ENCODE measurements at regions not wholly inside any gene's neighbourhood (a gene's known extent, or its start where the extent isn't known, plus 50 kb on each side); places are given as distances from the start of the nearest gene placed in this dataset.
A peak's percentile ranks its signal among the peaks of the same experiment; 100 is the strongest.

DNA sequence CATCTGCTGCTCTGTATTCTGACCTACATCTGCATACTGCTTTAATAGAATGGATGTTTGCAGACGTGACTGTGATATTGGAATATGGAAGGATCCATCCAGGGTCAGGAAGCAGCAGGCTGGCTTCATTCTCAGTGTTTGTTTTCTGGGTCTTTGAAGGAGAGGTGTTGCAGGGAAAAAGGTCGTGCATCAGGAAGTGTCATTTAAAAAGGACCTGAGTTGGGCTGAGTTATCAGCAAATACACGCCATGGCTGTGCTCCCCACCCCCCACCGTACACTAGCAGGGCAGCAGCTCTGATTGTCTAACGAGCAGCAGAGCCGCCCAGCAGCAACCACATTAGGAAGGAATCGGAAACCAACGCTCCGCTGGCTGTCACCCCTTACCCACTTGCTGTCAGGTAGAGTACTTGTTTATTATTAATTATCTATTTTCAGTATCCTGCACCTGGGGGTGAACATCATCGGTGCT is 63.1 kb upstream of the STEAP1B start:
- no peak overlapping the region for H3K9ac ChIP-seq (ENCODE audit: low read depth, low read length)
- H3K4me1 ChIP-seq (ENCODE audit: control insufficient read depth, insufficient read depth, low read length): peaks cover 61% of the 10 kb centered on the region
- peak overlapping the region; percentile 2 for H3K27ac ChIP-seq (ENCODE audit: low read depth, low read length)
- H3K36me3 ChIP-seq (ENCODE audit: control insufficient read depth, insufficient read depth, low read length): no peaks in the 10 kb centered on the region
- no peaks in the 10 kb centered on the region for H3K9me3 ChIP-seq (ENCODE audit: control insufficient read depth, insufficient read depth, low read length)
- H3K27me3 ChIP-seq (ENCODE audit: control insufficient read depth, insufficient read depth, low read length): no peaks in the 10 kb centered on the region
- H3K4me3 ChIP-seq (ENCODE audit: low read depth, low read length): no peak overlapping the region

DNA sequence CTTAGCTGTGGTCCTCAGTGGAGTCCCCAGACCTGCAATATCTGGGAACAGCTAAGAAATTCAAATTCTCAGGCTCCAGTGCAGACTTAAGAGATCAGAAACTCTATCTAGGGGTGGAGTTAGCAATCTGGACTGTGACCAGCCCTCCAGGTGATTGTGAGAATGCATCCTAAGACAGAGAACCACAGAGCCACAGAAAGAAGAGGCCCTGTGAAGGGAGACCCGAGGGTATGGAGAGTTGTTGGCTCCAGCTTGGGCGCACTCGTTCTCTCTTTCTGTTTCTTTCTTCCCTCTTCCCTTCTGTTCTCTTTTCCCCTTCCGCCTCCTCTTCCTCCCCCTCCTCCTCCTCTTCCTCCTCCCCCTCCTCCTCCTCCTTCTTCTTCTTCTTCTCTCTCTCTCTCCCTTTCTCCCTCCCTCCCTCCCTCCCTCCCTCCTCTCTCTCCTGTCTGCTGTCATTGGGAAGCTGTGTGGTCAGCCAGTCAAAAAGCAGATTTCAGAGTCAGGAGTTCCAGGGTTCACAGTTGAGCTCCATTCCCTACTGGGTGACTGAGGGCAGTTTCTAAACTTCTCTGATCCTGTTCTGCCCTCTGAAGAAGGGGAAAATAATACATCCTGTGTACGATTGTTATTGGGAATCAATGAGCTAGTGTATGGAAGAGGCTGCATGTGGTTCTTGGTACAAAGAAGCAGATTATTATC is 62.1 kb upstream of the STEAP1B start:
- H3K27me3 ChIP-seq (ENCODE audit: control insufficient read depth, insufficient read depth, low read length): no peaks in the 10 kb centered on the region
- H3K4me3 ChIP-seq (ENCODE audit: low read depth, low read length): 0 out of 2 replicates have a peak overlapping the region, but pooled peaks have one; percentile 9
- H3K9ac ChIP-seq (ENCODE audit: low read depth, low read length): peak overlapping the region; percentile 70; the same call in 1 of the 2 replicates
- peak overlapping the region; percentile 80 for H3K27ac ChIP-seq (ENCODE audit: low read depth, low read length)
- no peaks in the 10 kb centered on the region for H3K9me3 ChIP-seq (ENCODE audit: control insufficient read depth, insufficient read depth, low read length)
- H3K4me1 ChIP-seq (ENCODE audit: control insufficient read depth, insufficient read depth, low read length): peaks cover 61% of the 10 kb centered on the region
- no peaks in the 10 kb centered on the region for H3K36me3 ChIP-seq (ENCODE audit: control insufficient read depth, insufficient read depth, low read length)

DNA sequence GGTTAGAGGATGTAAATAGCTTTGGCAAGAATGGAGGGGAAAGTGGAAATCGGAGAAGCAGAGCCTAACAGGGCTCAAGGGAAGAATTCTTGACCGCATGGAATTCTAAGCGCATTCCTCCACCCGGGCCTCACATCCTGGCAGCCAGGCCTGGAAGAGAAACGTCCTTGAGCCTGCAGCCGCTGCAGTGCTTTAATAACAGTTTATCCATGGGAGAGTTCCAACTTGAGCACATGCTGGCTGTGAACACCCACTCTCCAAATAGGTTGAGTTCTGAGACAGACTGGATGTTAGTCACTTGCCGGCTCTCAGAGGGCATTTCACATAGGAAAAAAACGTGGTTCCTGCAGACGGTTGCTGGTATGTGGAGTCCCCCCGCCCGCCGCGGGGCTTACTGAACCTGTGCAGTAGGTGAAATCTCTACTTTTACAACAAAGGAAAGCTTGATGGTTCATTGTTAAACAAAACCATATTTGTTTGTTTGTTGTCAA is 61.4 kb upstream of the STEAP1B start:
- Histone ChIP-seq H3K36me3 (ENCODE audit: control insufficient read depth, insufficient read depth, low read length) (no peaks in the 10 kb centered on the region), H3K4me3 (ENCODE audit: low read depth, low read length) (0 out of 2 replicates have a peak overlapping the region, but pooled peaks have one; percentile 9), H3K4me1 (ENCODE audit: control insufficient read depth, insufficient read depth, low read length) (peaks cover 63% of the 10 kb centered on the region), H3K9ac (ENCODE audit: low read depth, low read length) (peak overlapping the region; percentile 70), H3K9me3 (ENCODE audit: control insufficient read depth, insufficient read depth, low read length) (no peaks in the 10 kb centered on the region), H3K27ac (ENCODE audit: low read depth, low read length) (peak overlapping the region; percentile 80), H3K27me3 (ENCODE audit: control insufficient read depth, insufficient read depth, low read length) (no peaks in the 10 kb centered on the region)

DNA sequence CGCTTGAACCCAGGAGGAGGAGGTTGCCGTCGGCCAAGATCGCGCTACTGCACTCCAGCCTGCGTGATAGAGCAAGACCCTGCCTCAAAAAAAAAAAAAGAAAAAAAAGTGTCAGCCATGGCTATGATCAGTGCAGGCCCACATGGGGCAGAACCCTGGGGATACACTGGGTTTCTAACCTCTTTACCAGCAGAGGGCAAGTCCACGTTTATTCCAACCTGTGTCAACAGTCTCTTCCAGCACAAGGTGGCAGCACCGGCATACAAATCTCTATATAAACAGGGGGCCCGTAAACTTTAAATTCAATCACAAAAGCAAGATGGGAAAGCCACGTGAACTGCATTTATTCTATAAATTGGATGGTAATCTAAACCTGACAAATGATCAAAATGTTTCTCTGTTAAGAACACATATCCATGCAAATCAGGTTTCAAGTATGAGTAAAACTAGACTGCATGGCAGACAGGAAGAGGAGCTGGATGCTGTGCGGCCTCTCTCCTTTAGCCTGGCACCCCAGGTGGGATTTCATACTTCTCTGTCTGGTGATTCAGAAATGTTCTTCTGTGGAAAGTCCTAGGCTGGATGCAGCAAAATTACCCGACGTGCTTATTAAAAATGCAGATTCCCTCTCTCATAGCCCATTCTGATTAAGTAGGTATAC is 60.0 kb upstream of the STEAP1B start:
- H3K27ac ChIP-seq (ENCODE audit: low read depth, low read length): no peak overlapping the region
- no peak overlapping the region for H3K4me3 ChIP-seq (ENCODE audit: low read depth, low read length)
- no peaks in the 10 kb centered on the region for H3K27me3 ChIP-seq (ENCODE audit: control insufficient read depth, insufficient read depth, low read length)
- no peaks in the 10 kb centered on the region for H3K9me3 ChIP-seq (ENCODE audit: control insufficient read depth, insufficient read depth, low read length)
- H3K36me3 ChIP-seq (ENCODE audit: control insufficient read depth, insufficient read depth, low read length): no peaks in the 10 kb centered on the region
- peaks cover 57% of the 10 kb centered on the region for H3K4me1 ChIP-seq (ENCODE audit: control insufficient read depth, insufficient read depth, low read length)
- no peak overlapping the region for H3K9ac ChIP-seq (ENCODE audit: low read depth, low read length)

DNA sequence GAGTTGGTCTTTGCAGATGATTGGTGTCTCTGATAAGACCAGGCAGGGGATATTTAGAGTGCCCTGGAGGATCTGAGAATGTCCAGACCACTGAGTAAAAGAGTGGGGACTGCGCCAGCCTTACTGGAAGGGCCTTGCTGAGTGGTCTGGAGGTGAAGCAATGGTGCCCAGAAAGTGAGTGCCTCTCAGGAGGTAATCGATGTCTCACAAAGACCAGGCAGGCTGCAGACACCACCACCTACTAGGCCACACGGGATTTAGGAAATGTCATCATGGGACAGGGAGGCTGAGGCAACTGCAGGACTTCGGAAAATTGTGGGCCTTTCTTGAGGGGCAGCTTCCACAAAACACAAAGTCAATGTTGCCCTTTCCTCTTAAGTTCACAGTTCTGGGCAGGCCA is 57.2 kb upstream of the STEAP1B start:
- Histone ChIP-seq H3K4me1 (ENCODE audit: control insufficient read depth, insufficient read depth, low read length) (peaks cover 30% of the 10 kb centered on the region), H3K9me3 (ENCODE audit: control insufficient read depth, insufficient read depth, low read length) (no peaks in the 10 kb centered on the region), H3K4me3 (ENCODE audit: low read depth, low read length) (no peak overlapping the region), H3K27ac (ENCODE audit: low read depth, low read length) (no peak overlapping the region), H3K36me3 (ENCODE audit: control insufficient read depth, insufficient read depth, low read length) (no peaks in the 10 kb centered on the region), H3K9ac (ENCODE audit: low read depth, low read length) (no peak overlapping the region), H3K27me3 (ENCODE audit: control insufficient read depth, insufficient read depth, low read length) (no peaks in the 10 kb centered on the region)

DNA sequence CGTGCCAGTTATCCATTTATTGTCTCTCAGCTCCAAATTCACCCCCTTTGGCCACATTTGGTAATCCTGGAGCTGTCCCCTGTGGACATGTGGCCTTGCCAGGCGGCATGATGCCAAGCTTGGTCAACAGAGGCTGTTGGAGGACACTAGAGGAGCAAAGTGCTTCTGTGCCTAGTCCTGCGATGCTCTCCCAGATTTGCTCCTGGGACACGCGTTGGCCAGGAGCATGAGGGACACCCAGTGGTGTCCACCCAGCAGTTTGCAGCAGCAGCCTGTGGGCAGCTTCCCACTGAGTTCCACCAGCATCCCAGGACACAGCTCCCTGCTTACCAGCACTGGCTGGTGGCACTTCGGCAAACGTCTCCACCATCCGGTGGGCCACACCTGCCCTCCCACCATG is 55.5 kb upstream of the STEAP1B start:
- H3K27ac ChIP-seq (ENCODE audit: low read depth, low read length): no peak overlapping the region

DNA sequence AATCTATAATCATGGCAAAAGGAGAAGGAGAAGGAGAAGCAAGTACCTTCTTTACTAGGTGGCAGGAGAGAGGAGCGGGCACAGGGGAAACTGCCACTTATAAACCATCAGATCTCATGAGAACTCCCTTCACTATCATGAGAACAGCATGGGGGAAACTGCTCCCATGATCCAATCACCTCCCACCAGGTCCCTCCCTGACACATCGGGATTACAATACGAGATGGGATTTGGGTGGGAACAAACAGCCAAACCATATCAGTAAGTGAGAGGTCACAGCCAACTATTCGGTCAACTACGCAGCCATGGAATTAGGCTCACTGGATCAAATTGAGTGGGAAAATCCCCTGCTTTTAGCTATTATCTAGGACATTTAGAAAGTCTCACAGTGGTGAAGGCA is 54.2 kb upstream of the STEAP1B start:
- no peaks in the 10 kb centered on the region for H3K27me3 ChIP-seq (ENCODE audit: control insufficient read depth, insufficient read depth, low read length)
- no peak overlapping the region for H3K27ac ChIP-seq (ENCODE audit: low read depth, low read length)
- peaks cover 13% of the 10 kb centered on the region for H3K4me1 ChIP-seq (ENCODE audit: control insufficient read depth, insufficient read depth, low read length)

More for the DNA sequence above, 55.5 kb upstream of the STEAP1B start:
- H3K4me3 ChIP-seq (ENCODE audit: low read depth, low read length): no peak overlapping the region
- no peak overlapping the region for H3K9ac ChIP-seq (ENCODE audit: low read depth, low read length)
- peaks cover 18% of the 10 kb centered on the region for H3K4me1 ChIP-seq (ENCODE audit: control insufficient read depth, insufficient read depth, low read length)
- H3K36me3 ChIP-seq (ENCODE audit: control insufficient read depth, insufficient read depth, low read length): no peaks in the 10 kb centered on the region
- H3K9me3 ChIP-seq (ENCODE audit: control insufficient read depth, insufficient read depth, low read length): no peaks in the 10 kb centered on the region
- no peaks in the 10 kb centered on the region for H3K27me3 ChIP-seq (ENCODE audit: control insufficient read depth, insufficient read depth, low read length)

DNA sequence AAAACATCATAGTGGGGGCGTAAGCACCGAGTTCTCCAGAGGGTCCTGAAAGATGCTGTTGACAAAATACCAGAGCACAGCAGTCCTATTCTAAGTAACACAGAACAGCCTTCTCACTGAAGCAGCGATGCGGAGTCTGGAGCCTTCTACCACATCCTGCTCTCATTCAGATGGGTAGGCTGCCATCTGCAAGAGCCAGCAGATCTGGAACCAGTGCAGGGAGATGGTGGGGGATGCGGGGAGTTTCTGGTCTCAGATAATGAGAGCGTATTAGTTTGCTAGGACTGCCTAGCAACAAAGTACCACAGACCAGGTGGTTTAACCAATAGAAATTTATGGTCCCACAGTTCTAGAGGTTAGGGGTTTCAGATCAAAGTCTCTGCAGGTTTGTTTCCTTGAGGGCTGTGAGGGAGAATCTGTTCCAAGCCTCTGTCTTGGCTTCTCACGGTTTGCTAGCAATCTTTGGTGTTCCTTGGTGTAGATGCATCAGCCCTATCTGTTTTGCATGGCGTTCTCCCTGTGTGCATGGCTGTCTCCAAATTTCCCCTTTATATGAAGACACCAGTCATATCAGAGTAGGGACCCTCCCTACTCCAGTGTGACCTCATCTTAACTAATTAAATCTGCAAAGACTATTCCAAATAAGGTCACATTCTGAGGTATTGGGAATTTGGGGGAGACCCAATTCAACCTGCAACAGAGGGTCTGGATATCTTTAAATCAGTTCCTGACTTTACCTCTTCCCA is 52.0 kb upstream of the STEAP1B start:
- Histone ChIP-seq H3K27me3 (ENCODE audit: control insufficient read depth, insufficient read depth, low read length) (no peaks in the 10 kb centered on the region), H3K9ac (ENCODE audit: low read depth, low read length) (no peak overlapping the region), H3K4me1 (ENCODE audit: control insufficient read depth, insufficient read depth, low read length) (peaks cover 16% of the 10 kb centered on the region), H3K4me3 (ENCODE audit: low read depth, low read length) (no peak overlapping the region), H3K36me3 (ENCODE audit: control insufficient read depth, insufficient read depth, low read length) (no peaks in the 10 kb centered on the region), H3K27ac (ENCODE audit: low read depth, low read length) (no peak overlapping the region), H3K9me3 (ENCODE audit: control insufficient read depth, insufficient read depth, low read length) (no peaks in the 10 kb centered on the region)

More for the DNA sequence above, 54.2 kb upstream of the STEAP1B start:
- H3K9me3 ChIP-seq (ENCODE audit: control insufficient read depth, insufficient read depth, low read length): no peaks in the 10 kb centered on the region
- no peaks in the 10 kb centered on the region for H3K36me3 ChIP-seq (ENCODE audit: control insufficient read depth, insufficient read depth, low read length)
- H3K9ac ChIP-seq (ENCODE audit: low read depth, low read length): no peak overlapping the region
- H3K4me3 ChIP-seq (ENCODE audit: low read depth, low read length): no peak overlapping the region

DNA sequence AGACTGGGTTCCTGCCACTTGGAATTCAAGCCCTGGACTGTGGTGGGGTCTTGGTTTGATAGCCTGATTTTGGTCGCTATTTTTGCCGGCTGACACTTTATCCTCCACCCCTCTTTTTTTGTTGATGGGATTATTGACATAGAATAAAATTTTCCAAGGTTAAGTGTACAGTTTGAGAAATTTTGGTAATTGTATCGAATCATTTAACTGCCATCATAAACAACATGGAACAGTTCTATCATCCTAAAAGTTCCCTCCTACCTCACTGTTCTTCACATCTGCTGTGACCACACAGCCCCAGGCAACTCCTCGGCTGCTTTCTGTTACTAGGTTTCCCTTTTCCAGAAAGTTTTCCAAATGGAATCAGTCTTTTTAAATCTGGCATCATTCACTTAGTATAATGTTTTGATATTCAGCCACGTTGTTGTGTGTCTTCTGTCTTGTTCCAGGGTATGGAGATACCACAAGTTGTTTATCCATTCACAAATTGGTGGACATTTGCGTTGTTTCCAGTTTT is 50.6 kb upstream of the STEAP1B start:
- H3K27ac ChIP-seq (ENCODE audit: low read depth, low read length): no peak overlapping the region
- no peaks in the 10 kb centered on the region for H3K27me3 ChIP-seq (ENCODE audit: control insufficient read depth, insufficient read depth, low read length)
- H3K4me1 ChIP-seq (ENCODE audit: control insufficient read depth, insufficient read depth, low read length): peaks cover 14% of the 10 kb centered on the region
- H3K4me3 ChIP-seq (ENCODE audit: low read depth, low read length): peak overlapping the region; percentile 85; the same call in 1 of the 2 replicates
- no peak overlapping the region for H3K9ac ChIP-seq (ENCODE audit: low read depth, low read length)
- no peaks in the 10 kb centered on the region for H3K9me3 ChIP-seq (ENCODE audit: control insufficient read depth, insufficient read depth, low read length)
- no peaks in the 10 kb centered on the region for H3K36me3 ChIP-seq (ENCODE audit: control insufficient read depth, insufficient read depth, low read length)

DNA sequence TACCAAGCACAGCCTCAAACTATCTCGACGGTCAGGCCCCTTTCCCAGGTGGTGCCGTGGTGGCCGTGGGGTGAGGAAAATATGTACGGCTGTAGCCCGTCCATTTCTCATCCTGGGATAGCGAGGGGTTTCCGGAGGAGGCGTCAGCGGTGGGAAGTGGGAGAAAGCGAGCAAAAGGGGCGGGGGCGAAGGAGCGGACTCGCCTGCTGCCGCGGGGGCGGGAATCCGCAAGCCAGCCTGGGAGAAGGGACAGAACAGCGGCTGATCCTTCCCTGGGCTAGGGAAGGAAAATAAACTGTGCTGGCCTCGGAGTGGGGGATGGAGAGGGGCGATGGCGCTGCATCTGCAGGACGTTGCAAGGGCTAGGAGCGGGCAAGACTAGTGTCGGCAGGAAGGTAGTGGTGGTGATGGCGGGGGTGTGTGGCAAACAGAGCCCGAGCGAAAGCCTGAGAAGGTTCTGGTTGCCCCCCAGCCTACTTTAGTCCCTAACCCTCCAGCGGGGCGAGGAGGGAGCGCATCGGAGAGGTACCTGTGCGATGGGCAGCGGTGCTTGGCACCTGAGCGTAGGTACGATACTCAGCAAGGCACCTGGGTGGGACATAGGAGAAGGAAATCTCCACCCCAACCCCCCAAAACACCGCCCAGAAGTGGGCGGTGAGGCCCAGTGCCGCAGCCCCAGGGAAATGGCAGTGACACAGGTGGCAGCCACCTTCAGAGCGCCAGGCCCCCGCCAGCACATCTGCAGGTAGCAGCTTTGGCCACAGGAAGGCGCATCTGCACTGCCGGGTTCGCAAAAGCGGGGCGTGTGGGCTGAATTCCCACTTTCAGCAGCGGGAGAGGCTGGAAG is 49.9 kb upstream of the STEAP1B start:
- H3K9ac ChIP-seq (ENCODE audit: low read depth, low read length): peak overlapping the region; percentile 48
- peak overlapping the region; percentile 85 for H3K4me3 ChIP-seq (ENCODE audit: low read depth, low read length)

More for the DNA sequence above, 49.9 kb upstream of the STEAP1B start:
- Histone ChIP-seq H3K9me3 (ENCODE audit: control insufficient read depth, insufficient read depth, low read length) (no peaks in the 10 kb centered on the region), H3K27me3 (ENCODE audit: control insufficient read depth, insufficient read depth, low read length) (no peaks in the 10 kb centered on the region), H3K27ac (ENCODE audit: low read depth, low read length) (peak overlapping the region; percentile 69), H3K36me3 (ENCODE audit: control insufficient read depth, insufficient read depth, low read length) (no peaks in the 10 kb centered on the region), H3K4me1 (ENCODE audit: control insufficient read depth, insufficient read depth, low read length) (peaks cover 14% of the 10 kb centered on the region)
